H9 (cell line): ENCODE measurements at regions not wholly inside any gene's neighbourhood (a gene's known extent, or its start where the extent isn't known, plus 50 kb on each side); places are given as distances from the start of the nearest gene placed in this dataset.

Experiments used
- DNase-seq: peaks from one replicate; pipeline ENCODE4 v3.0.0-alpha.2; 2017
- H2AFZ ChIP-seq: one replicate; pipeline ENCODE4 v1.6.1; 2013; ENCODE audit warnings: mild to moderate bottlenecking, low read length, control low read depth, moderate library complexity
- H2AK5ac ChIP-seq: 2 replicates; pipeline ENCODE4 v1.6.1; 2013; ENCODE audit warnings: low read length, control low read depth, mixed read lengths; ENCODE audit not compliant: insufficient read length
- H2BK120ac ChIP-seq: one replicate; pipeline ENCODE4 v1.6.1; 2013; ENCODE audit warnings: low read depth, mild to moderate bottlenecking, low read length, control low read depth, inconsistent platforms; ENCODE audit not compliant: poor library complexity, severe bottlenecking
- H2BK12ac ChIP-seq: 2 replicates; pipeline ENCODE4 v1.6.1; 2013; ENCODE audit warnings: low read length, control low read depth, mixed read lengths, low read depth; ENCODE audit not compliant: insufficient read length
- H2BK15ac ChIP-seq: 2 replicates; pipeline ENCODE4 v1.6.1; 2013; ENCODE audit warnings: low read depth, low read length, control low read depth
- H2BK20ac ChIP-seq: one replicate; pipeline ENCODE4 v1.6.1; 2013; ENCODE audit warnings: low read depth, mild to moderate bottlenecking, low read length, control low read depth, inconsistent platforms; ENCODE audit not compliant: poor library complexity, severe bottlenecking
- H2BK5ac ChIP-seq: 2 replicates; pipeline ENCODE4 v1.6.1; 2013; ENCODE audit warnings: low read length, control low read depth, mixed read lengths; ENCODE audit not compliant: insufficient read length
- H3K14ac ChIP-seq: 2 replicates; pipeline ENCODE4 v1.6.1; 2013; ENCODE audit warnings: low read length, control low read depth; ENCODE audit not compliant: insufficient read depth
- H3K18ac ChIP-seq: 2 replicates; pipeline ENCODE4 v1.6.1; 2013; ENCODE audit warnings: low read depth, mild to moderate bottlenecking, mixed read lengths, low read length, control low read depth; ENCODE audit not compliant: insufficient read length
- H3K23ac ChIP-seq: 2 replicates; pipeline ENCODE4 v1.6.1; 2013; ENCODE audit warnings: low read length, control low read depth, mixed read lengths, low read depth; ENCODE audit not compliant: insufficient read length
- H3K23me2 ChIP-seq: 2 replicates; pipeline ENCODE4 v1.6.1; 2013; ENCODE audit warnings: low read depth, mild to moderate bottlenecking, mixed read lengths, low read length, control low read depth; ENCODE audit not compliant: insufficient read length, poor library complexity, severe bottlenecking
- H3K27ac ChIP-seq: 2 replicates; pipeline ENCODE4 v1.5.1; 2013; ENCODE audit warnings: low read length, control low read depth, mixed read lengths, low read depth; ENCODE audit not compliant: insufficient read length
- H3K27me3 ChIP-seq: 2 replicates; pipeline ENCODE4 v1.6.1; 2013; ENCODE audit warnings: low read length, control low read depth, inconsistent platforms; ENCODE audit not compliant: insufficient read depth
- H3K4ac ChIP-seq: 2 replicates; pipeline ENCODE4 v1.6.1; 2013; ENCODE audit warnings: low read depth, mild to moderate bottlenecking, control low read depth, inconsistent platforms, low read length, moderate library complexity
- H3K4me1 ChIP-seq: 2 replicates; pipeline ENCODE4 v1.6.1; 2013; ENCODE audit warnings: low read length, control low read depth, inconsistent platforms; ENCODE audit not compliant: insufficient read depth
- H3K4me2 ChIP-seq: 2 replicates; pipeline ENCODE4 v1.6.1; 2013; ENCODE audit warnings: low read length, control low read depth, mixed read lengths; ENCODE audit not compliant: insufficient read length, insufficient read depth
- H3K56ac ChIP-seq: 2 replicates; pipeline ENCODE4 v1.6.1; 2013; ENCODE audit warnings: low read depth, mild to moderate bottlenecking, mixed read lengths, low read length, control low read depth; ENCODE audit not compliant: insufficient read length
- H3K79me1 ChIP-seq: 2 replicates; pipeline ENCODE4 v1.6.1; 2013; ENCODE audit warnings: low read depth, mild to moderate bottlenecking, moderate library complexity, low read length, control low read depth, inconsistent platforms; ENCODE audit not compliant: insufficient read depth, poor library complexity, severe bottlenecking
- H3K79me2 ChIP-seq: 2 replicates; pipeline ENCODE4 v1.6.1; 2013; ENCODE audit warnings: low read length, control low read depth, inconsistent platforms; ENCODE audit not compliant: insufficient read depth
- H3K9ac ChIP-seq: 2 replicates; pipeline ENCODE4 v1.6.1; 2013; ENCODE audit warnings: low read length, control low read depth, mixed read lengths; ENCODE audit not compliant: insufficient read length; ENCODE audit errors: extremely low read depth
- H3K9me3 ChIP-seq: one replicate; pipeline ENCODE4 v1.6.1; 2013; ENCODE audit warnings: low read depth, low read length, inconsistent platforms; ENCODE audit not compliant: control insufficient read depth
- H3T11ph ChIP-seq: one replicate; pipeline ENCODE4 v1.6.1; 2013; ENCODE audit warnings: mild to moderate bottlenecking, low read length, control low read depth, inconsistent platforms
- H4K20me1 ChIP-seq: one replicate; pipeline ENCODE4 v1.6.1; 2013; ENCODE audit not compliant: control insufficient read depth, insufficient read length, insufficient read depth
- H4K5ac ChIP-seq: 2 replicates; pipeline ENCODE4 v1.6.1; 2013; ENCODE audit warnings: low read depth, mild to moderate bottlenecking, mixed read lengths, low read length, control low read depth; ENCODE audit not compliant: insufficient read length
- H4K8ac ChIP-seq: replicated peaks from 2 replicates; pipeline ENCODE4 v1.6.1; 2013; ENCODE audit warnings: low read length, control low read depth, mixed read lengths, low read depth; ENCODE audit not compliant: insufficient read length
- H4K91ac ChIP-seq: 2 replicates; pipeline ENCODE4 v1.6.1; 2013; ENCODE audit warnings: low read depth, mild to moderate bottlenecking, moderate library complexity, mixed read lengths, low read length, control low read depth; ENCODE audit not compliant: insufficient read length
- H3K27ac Mint-ChIP-seq, 3 experiments: 2 replicates in 2 of 3; 3 replicates in 1 of 3; pipeline ENCODE4 v1.8.0; 2020 to 2021; ENCODE audit warnings: mixed read lengths in 3 of 3, mild to moderate bottlenecking in 1 of 3, moderate library complexity in 1 of 3
- H3K27me3 Mint-ChIP-seq: 2 replicates; pipeline ENCODE4 v1.8.0; 2021; ENCODE audit warnings: low read depth, mild to moderate bottlenecking, moderate library complexity, mixed read lengths
- H3K36me3 Mint-ChIP-seq, 3 experiments: 2 replicates in 2 of 3; 3 replicates in 1 of 3; pipeline ENCODE4 v1.8.0; 2020 to 2021; ENCODE audit warnings: low read depth in 3 of 3, mixed read lengths in 3 of 3; ENCODE audit not compliant: insufficient read depth in 1 of 3
- H3K4me1 Mint-ChIP-seq, 2 experiments: 2 replicates each; pipeline ENCODE4 v1.8.0; 2020; ENCODE audit warnings: mixed read lengths in 2 of 2
- H3K4me3 Mint-ChIP-seq, 2 experiments: 2 replicates in 1 of 2; 3 replicates in 1 of 2; pipeline ENCODE4 v1.8.0; 2020 to 2021; ENCODE audit warnings: mild to moderate bottlenecking in 2 of 2, mixed read lengths in 2 of 2, moderate library complexity in 1 of 2
- H3K9me3 Mint-ChIP-seq, 2 experiments: 2 replicates in 1 of 2; 3 replicates in 1 of 2; pipeline ENCODE4 v1.8.0; 2020; ENCODE audit warnings: mild to moderate bottlenecking in 2 of 2, mixed read lengths in 2 of 2, moderate library complexity in 1 of 2
- WGBS: extraction: QIAGEN DNeasy Blood & Tissue Kit; methylation state at CpG from one replicate; pipeline ENCODE4 v1.1.7; 2013; ENCODE audit warnings: missing lambda C conversion rate, low lambda C conversion rate, mixed read lengths; ENCODE audit not compliant: insufficient read length; ENCODE audit errors: extremely low coverage; 5-methylcytosine and 5-hydroxymethylcytosine counted together
- TF ChIP-seq, protein P1 (sequence below): fragments of 200-600 bp; sonication (generic); conservative IDR thresholded peaks from 3 replicates; pipeline ENCODE4 v1.8.0; 2021; ENCODE audit warnings: antibody characterized with exemption, mild to moderate bottlenecking

GRCh38 chr3:168168743-168169142 lies 73.0 kb upstream of the GOLIM4 start:
- no peak overlapping the region for H2BK5ac ChIP-seq
- H3K23me2 ChIP-seq: no peaks in the 10 kb centered on the region
- no peak overlapping the region for H2BK15ac ChIP-seq
- H3K14ac ChIP-seq: no peak overlapping the region
- no peaks in the 10 kb centered on the region for H4K20me1 ChIP-seq
- no peak overlapping the region for H2BK120ac ChIP-seq
- H3K79me2 ChIP-seq: no peaks in the 10 kb centered on the region
- no peak overlapping the region for H3K27ac ChIP-seq
- no peak overlapping the region for H2AK5ac ChIP-seq
- no peak overlapping the region for H2AFZ ChIP-seq
- Mint-ChIP-seq H3K9me3 (no peaks in the 10 kb centered on the region), H3K27me3 (no peaks in the 10 kb centered on the region), H3K36me3 (no peaks in the 10 kb centered on the region), H3K4me3 (no peak overlapping the region), H3K4me1 (peaks cover 2 to 7% of the 10 kb centered on the region in 2 experiments; a peak in 1 of 4 replicates), H3K27ac (no peak overlapping the region)
- TF ChIP-seq, protein P1, sequence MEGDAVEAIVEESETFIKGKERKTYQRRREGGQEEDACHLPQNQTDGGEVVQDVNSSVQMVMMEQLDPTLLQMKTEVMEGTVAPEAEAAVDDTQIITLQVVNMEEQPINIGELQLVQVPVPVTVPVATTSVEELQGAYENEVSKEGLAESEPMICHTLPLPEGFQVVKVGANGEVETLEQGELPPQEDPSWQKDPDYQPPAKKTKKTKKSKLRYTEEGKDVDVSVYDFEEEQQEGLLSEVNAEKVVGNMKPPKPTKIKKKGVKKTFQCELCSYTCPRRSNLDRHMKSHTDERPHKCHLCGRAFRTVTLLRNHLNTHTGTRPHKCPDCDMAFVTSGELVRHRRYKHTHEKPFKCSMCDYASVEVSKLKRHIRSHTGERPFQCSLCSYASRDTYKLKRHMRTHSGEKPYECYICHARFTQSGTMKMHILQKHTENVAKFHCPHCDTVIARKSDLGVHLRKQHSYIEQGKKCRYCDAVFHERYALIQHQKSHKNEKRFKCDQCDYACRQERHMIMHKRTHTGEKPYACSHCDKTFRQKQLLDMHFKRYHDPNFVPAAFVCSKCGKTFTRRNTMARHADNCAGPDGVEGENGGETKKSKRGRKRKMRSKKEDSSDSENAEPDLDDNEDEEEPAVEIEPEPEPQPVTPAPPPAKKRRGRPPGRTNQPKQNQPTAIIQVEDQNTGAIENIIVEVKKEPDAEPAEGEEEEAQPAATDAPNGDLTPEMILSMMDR: no peak
- H3K18ac ChIP-seq: no peak overlapping the region
- H3T11ph ChIP-seq: no peak overlapping the region
- no peaks in the 10 kb centered on the region for H3K27me3 ChIP-seq
- no peak overlapping the region for H4K5ac ChIP-seq
- H4K91ac ChIP-seq: no peak overlapping the region
- no peak overlapping the region for H2BK12ac ChIP-seq
- H3K23ac ChIP-seq: no peak overlapping the region
- H3K56ac ChIP-seq: no peak overlapping the region
- no peak overlapping the region for H2BK20ac ChIP-seq
- H4K8ac ChIP-seq: no peak overlapping the region
- no peak overlapping the region for H3K4me2 ChIP-seq
- WGBS: no CpG with 5 or more reads among the region's 3 CpGs
- no peak for DNase-seq
- no peak overlapping the region for H3K4ac ChIP-seq
- H3K4me1 ChIP-seq: no peaks in the 10 kb centered on the region
- no peak overlapping the region for H3K9ac ChIP-seq
- no peaks in the 10 kb centered on the region for H3K79me1 ChIP-seq
- no peaks in the 10 kb centered on the region for H3K9me3 ChIP-seq
